SK-N-SH treated with all-trans-retinoic acid at 6 μM for 48 hours (cell line): ENCODE measurements at regions not wholly inside any gene's neighbourhood (a gene's known extent, or its start where the extent isn't known, plus 50 kb on each side); places are given as distances from the start of the nearest gene placed in this dataset.

Experiments used
- ATAC-seq: fragments of 200-7000 bp; cut with Tn5 transposase; 3 replicates; pipeline ENCODE4 v1.9.1; 2020; ENCODE audit warnings: mild to moderate bottlenecking, moderate library complexity
- ARNTL ChIP-seq: fragments of 450-650 bp; formaldehyde crosslinking; IDR thresholded peaks from 2 replicates; pipeline ENCODE4 v1.5.0; 2020; ENCODE audit warnings: low read depth, mild to moderate bottlenecking, moderate library complexity, borderline replicate concordance
- BACH2 ChIP-seq: fragments of 250-450 bp; sonication (Bioruptor Pico); IDR thresholded peaks from 2 replicates; pipeline ENCODE4 v1.9.0; 2021; ENCODE audit warnings: mild to moderate bottlenecking, borderline replicate concordance
- CSRNP3 ChIP-seq: fragments of 250-450 bp; sonication (Bioruptor Pico); IDR thresholded peaks from 2 replicates; pipeline ENCODE4 v1.5.1; 2021; ENCODE audit warnings: mild to moderate bottlenecking, moderate library complexity
- ESRRG ChIP-seq: fragments of 250-450 bp; sonication (Bioruptor Pico); IDR thresholded peaks from 2 replicates; pipeline ENCODE4 v1.6.1; 2021; ENCODE audit warnings: mild to moderate bottlenecking
- GLIS3 ChIP-seq: fragments of 250-450 bp; sonication (Bioruptor Pico); IDR thresholded peaks from 2 replicates; pipeline ENCODE4 v1.5.0; 2020; ENCODE audit warnings: mild to moderate bottlenecking, moderate library complexity
- ISL1 ChIP-seq: fragments of 250-450 bp; sonication (Bioruptor Pico); IDR thresholded peaks from 2 replicates; pipeline ENCODE4 v2.1.2; 2022; ENCODE audit warnings: mild to moderate bottlenecking, moderate library complexity
- OSR1 ChIP-seq: fragments of 250-450 bp; sonication (Bioruptor Pico); IDR thresholded peaks from 2 replicates; pipeline ENCODE4 v1.8.0; 2022; ENCODE audit warnings: moderate library complexity, mild to moderate bottlenecking, inconsistent platforms
- PPARA ChIP-seq: fragments of 250-450 bp; sonication (Bioruptor Pico); IDR thresholded peaks from 2 replicates; pipeline ENCODE4 v1.5.0; 2020; ENCODE audit warnings: mild to moderate bottlenecking, borderline replicate concordance
- RARB ChIP-seq: fragments of 250-450 bp; sonication (Bioruptor Pico); IDR thresholded peaks from 2 replicates; pipeline ENCODE4 v1.8.0; 2021; ENCODE audit warnings: mild to moderate bottlenecking, moderate library complexity
- SNAI2 ChIP-seq: fragments of 250-450 bp; sonication (Bioruptor Pico); IDR thresholded peaks from 2 replicates; pipeline ENCODE4 v1.5.0; 2020; ENCODE audit warnings: mild to moderate bottlenecking, moderate library complexity
- TCF4 ChIP-seq: fragments of 250-450 bp; sonication (Bioruptor Pico); IDR thresholded peaks from 2 replicates; pipeline ENCODE4 v1.8.0; 2021; ENCODE audit warnings: mild to moderate bottlenecking, moderate library complexity, borderline replicate concordance
- TOX ChIP-seq: fragments of 250-450 bp; sonication (Bioruptor Pico); IDR thresholded peaks from 2 replicates; pipeline ENCODE4 v1.8.0; 2021; ENCODE audit warnings: mild to moderate bottlenecking, moderate library complexity, borderline replicate concordance
- ZC3H10 ChIP-seq: fragments of 250-450 bp; sonication (Bioruptor Pico); IDR thresholded peaks from 2 replicates; pipeline ENCODE4 v1.5.1; 2021; ENCODE audit warnings: mild to moderate bottlenecking, moderate library complexity
- ZFP30 ChIP-seq: fragments of 450-650 bp; formaldehyde crosslinking; IDR thresholded peaks from 2 replicates; pipeline ENCODE4 v1.5.0; 2022; ENCODE audit warnings: mild to moderate bottlenecking, moderate library complexity
- ZNF565 ChIP-seq: fragments of 450-650 bp; formaldehyde crosslinking; conservative IDR thresholded peaks from 2 replicates; pipeline ENCODE4 v1.5.0; 2020; ENCODE audit warnings: low read depth, mild to moderate bottlenecking, moderate library complexity
- ZNF70 ChIP-seq: fragments of 450-650 bp; formaldehyde crosslinking; IDR thresholded peaks from 2 replicates; pipeline ENCODE4 v1.5.0; 2020; ENCODE audit warnings: mild to moderate bottlenecking, moderate library complexity
- ZNF8 ChIP-seq: fragments of 450-650 bp; formaldehyde crosslinking; IDR thresholded peaks from 2 replicates; pipeline ENCODE4 v1.5.0; 2020; ENCODE audit warnings: mild to moderate bottlenecking, moderate library complexity
- TF ChIP-seq, protein P1 (sequence below): fragments of 250-450 bp; sonication (Bioruptor Pico); IDR thresholded peaks from 2 replicates; pipeline ENCODE4 v1.8.0; 2021; ENCODE audit warnings: low read depth, mild to moderate bottlenecking, moderate library complexity, borderline replicate concordance
- TF ChIP-seq, protein P2 (sequence below): fragments of 250-450 bp; sonication (Bioruptor Pico); IDR thresholded peaks from 2 replicates; pipeline ENCODE4 v1.5.0; 2020; ENCODE audit warnings: mild to moderate bottlenecking, moderate library complexity
- TF ChIP-seq, protein P3 (sequence below): fragments of 250-450 bp; sonication (Bioruptor Pico); IDR thresholded peaks from 2 replicates; pipeline ENCODE4 v1.5.1; 2020; ENCODE audit warnings: low read depth, mild to moderate bottlenecking, moderate library complexity

GRCh38 chr2:193774166-193774565 lies 1579.4 kb upstream of the TMEFF2 start:
- no peak for TF ChIP-seq ZNF565 (CRISPR knock-in tag)
- no peak for TF ChIP-seq TCF4 (CRISPR knock-in tag)
- no peak for TF ChIP-seq BACH2 (CRISPR knock-in tag)
- TF ChIP-seq, protein P1, sequence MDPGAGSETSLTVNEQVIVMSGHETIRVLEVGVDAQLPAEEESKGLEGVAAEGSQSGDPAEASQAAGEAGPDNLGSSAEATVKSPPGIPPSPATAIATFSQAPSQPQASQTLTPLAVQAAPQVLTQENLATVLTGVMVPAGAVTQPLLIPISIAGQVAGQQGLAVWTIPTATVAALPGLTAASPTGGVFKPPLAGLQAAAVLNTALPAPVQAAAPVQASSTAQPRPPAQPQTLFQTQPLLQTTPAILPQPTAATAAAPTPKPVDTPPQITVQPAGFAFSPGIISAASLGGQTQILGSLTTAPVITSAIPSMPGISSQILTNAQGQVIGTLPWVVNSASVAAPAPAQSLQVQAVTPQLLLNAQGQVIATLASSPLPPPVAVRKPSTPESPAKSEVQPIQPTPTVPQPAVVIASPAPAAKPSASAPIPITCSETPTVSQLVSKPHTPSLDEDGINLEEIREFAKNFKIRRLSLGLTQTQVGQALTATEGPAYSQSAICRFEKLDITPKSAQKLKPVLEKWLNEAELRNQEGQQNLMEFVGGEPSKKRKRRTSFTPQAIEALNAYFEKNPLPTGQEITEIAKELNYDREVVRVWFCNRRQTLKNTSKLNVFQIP = no peak
- no peak for TF ChIP-seq ISL1 (CRISPR knock-in tag)
- no peak for ATAC-seq

- TF ChIP-seq, protein P1 = no peak
- TF ChIP-seq ESRRG (CRISPR knock-in tag) = no peak
- TF ChIP-seq ZNF70 (CRISPR knock-in tag) = no peak
- TF ChIP-seq ZFP30 (CRISPR knock-in tag) = no peak
- no peak for TF ChIP-seq SNAI2
- no peak for TF ChIP-seq OSR1
- no peak for TF ChIP-seq ZNF565 (CRISPR knock-in tag)
- no peak for TF ChIP-seq ARNTL (CRISPR knock-in tag)
- no peak for TF ChIP-seq BACH2 (CRISPR knock-in tag)
- TF ChIP-seq ZNF8 (CRISPR knock-in tag) = no peak
- TF ChIP-seq ZC3H10 (CRISPR knock-in tag) = no peak
- TF ChIP-seq TCF4 (CRISPR knock-in tag) = no peak
- TF ChIP-seq, protein P2, sequence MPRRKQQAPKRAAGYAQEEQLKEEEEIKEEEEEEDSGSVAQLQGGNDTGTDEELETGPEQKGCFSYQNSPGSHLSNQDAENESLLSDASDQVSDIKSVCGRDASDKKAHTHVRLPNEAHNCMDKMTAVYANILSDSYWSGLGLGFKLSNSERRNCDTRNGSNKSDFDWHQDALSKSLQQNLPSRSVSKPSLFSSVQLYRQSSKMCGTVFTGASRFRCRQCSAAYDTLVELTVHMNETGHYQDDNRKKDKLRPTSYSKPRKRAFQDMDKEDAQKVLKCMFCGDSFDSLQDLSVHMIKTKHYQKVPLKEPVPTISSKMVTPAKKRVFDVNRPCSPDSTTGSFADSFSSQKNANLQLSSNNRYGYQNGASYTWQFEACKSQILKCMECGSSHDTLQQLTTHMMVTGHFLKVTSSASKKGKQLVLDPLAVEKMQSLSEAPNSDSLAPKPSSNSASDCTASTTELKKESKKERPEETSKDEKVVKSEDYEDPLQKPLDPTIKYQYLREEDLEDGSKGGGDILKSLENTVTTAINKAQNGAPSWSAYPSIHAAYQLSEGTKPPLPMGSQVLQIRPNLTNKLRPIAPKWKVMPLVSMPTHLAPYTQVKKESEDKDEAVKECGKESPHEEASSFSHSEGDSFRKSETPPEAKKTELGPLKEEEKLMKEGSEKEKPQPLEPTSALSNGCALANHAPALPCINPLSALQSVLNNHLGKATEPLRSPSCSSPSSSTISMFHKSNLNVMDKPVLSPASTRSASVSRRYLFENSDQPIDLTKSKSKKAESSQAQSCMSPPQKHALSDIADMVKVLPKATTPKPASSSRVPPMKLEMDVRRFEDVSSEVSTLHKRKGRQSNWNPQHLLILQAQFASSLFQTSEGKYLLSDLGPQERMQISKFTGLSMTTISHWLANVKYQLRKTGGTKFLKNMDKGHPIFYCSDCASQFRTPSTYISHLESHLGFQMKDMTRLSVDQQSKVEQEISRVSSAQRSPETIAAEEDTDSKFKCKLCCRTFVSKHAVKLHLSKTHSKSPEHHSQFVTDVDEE (CRISPR knock-in tag) = no peak
- no peak for TF ChIP-seq CSRNP3 (CRISPR knock-in tag)
- no peak for TF ChIP-seq RARB (CRISPR knock-in tag)
- no peak for TF ChIP-seq GLIS3
- ATAC-seq = no peak
Measured at GRCh38 chr2:193751299-193751698, 1556.6 kb upstream of the TMEFF2 start.

DNA sequence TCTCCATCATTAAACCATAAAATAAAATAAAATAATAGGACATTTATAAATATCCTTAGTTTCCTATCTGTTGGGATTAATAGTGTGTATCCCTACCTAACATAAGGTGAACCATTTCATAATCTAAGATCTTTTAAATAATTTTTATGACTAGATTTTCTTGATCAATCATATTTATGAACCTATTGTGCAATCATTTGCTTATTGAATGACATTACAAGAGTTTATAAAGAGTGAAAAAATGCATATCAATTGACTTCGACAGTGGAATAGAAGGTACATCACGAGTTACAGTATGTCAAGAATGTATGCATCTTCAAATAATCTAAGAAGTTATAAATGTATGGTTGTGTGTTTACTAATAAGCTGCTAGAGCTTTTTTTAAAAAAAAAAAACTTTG lies 1554.8 kb upstream of the TMEFF2 start:
- no peak for ATAC-seq
- TF ChIP-seq ZFP30 (CRISPR knock-in tag) (no peak), ARNTL (CRISPR knock-in tag) (no peak), RARB (CRISPR knock-in tag) (no peak), TOX (CRISPR knock-in tag) (no peak), PPARA (CRISPR knock-in tag) (no peak), ZNF8 (CRISPR knock-in tag) (no peak)
- TF ChIP-seq, protein P1 = no peak
- TF ChIP-seq, protein P3, sequence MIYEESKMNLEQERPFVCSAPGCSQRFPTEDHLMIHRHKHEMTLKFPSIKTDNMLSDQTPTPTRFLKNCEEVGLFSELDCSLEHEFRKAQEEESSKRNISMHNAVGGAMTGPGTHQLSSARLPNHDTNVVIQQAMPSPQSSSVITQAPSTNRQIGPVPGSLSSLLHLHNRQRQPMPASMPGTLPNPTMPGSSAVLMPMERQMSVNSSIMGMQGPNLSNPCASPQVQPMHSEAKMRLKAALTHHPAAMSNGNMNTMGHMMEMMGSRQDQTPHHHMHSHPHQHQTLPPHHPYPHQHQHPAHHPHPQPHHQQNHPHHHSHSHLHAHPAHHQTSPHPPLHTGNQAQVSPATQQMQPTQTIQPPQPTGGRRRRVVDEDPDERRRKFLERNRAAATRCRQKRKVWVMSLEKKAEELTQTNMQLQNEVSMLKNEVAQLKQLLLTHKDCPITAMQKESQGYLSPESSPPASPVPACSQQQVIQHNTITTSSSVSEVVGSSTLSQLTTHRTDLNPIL = no peak
- TF ChIP-seq, protein P2 (CRISPR knock-in tag) = no peak
- TF ChIP-seq, all 23 proteins: peak for 0
